ENCODE measurements at regions not wholly inside any gene's neighbourhood (a gene's known extent, or its start where the extent isn't known, plus 50 kb on each side); places are given as distances from the start of the nearest gene placed in this dataset.
"Not testable (repeated sequence)": the region's sequence is repeated elsewhere in the genome, so short reads cannot be mapped to it uniquely, and the experiment has no call there.

DNA sequence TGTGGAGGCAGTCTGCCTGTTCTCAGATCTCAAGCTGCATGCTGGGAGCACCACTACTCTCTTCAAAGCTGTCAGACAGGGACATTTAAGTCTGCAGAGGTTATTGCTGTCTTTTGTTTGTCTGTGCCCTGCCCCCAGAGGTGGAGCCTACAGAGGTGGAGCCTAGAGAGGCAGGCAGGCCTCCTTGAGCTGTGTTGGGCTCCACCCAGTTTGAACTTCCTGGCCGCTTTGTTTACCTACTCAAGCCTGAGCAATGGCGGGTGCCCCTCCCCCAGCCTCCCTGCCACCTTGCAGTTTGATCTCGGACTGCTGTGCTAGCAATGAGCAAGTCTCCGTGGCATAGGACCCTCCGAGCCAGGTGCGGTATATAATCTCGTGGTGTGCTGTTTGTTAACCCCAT lies 64.9 kb upstream of the PARP8 start:
- not testable (repeated sequence) for TF ChIP-seq POLR2A (IDR thresholded peaks at IDR 0.05)
- TF ChIP-seq, protein P1, sequence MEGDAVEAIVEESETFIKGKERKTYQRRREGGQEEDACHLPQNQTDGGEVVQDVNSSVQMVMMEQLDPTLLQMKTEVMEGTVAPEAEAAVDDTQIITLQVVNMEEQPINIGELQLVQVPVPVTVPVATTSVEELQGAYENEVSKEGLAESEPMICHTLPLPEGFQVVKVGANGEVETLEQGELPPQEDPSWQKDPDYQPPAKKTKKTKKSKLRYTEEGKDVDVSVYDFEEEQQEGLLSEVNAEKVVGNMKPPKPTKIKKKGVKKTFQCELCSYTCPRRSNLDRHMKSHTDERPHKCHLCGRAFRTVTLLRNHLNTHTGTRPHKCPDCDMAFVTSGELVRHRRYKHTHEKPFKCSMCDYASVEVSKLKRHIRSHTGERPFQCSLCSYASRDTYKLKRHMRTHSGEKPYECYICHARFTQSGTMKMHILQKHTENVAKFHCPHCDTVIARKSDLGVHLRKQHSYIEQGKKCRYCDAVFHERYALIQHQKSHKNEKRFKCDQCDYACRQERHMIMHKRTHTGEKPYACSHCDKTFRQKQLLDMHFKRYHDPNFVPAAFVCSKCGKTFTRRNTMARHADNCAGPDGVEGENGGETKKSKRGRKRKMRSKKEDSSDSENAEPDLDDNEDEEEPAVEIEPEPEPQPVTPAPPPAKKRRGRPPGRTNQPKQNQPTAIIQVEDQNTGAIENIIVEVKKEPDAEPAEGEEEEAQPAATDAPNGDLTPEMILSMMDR (IDR thresholded peaks at IDR 0.05 in 8 of 11, conservative IDR thresholded peaks at IDR 0.05 in 3 of 11): not testable (repeated sequence)

All from spleen (tissue), 7 donors.